ENCODE measurements at regions not wholly inside any gene's neighbourhood (a gene's known extent, or its start where the extent isn't known, plus 50 kb on each side); places are given as distances from the start of the nearest gene placed in this dataset.
A peak's percentile ranks its signal among the peaks of the same experiment; 100 is the strongest.

GRCh38 chr15:31206386-31207181 lies 105.1 kb upstream of the TRPM1 start:
- dilution Hi-C loops (cut with MboI; ENCODE audit: extremely low pct_ligation_motif_present, low sequenced_read_pairs) (loop anchor here (25.0 kb wide), 2 partner anchors 106 to 281 kb away; no protein-coding TSS in a partner anchor), intact Hi-C loops (cut with micrococcal nuclease) (no loop called here)
- BruUV-seq (replicated peaks): no TSS peak
- Histone ChIP-seq H3K27me3 (ENCODE audit: control insufficient read depth in 2 of 2, insufficient read depth in 2 of 2, low read length in 2 of 2) (peaks cover 5 to 12% of the 10 kb centered on the region in 2 experiments), H3K4me2 (ENCODE audit: insufficient read depth, low read length) (no peak overlapping the region), H3K27ac (ENCODE audit: insufficient read depth, low read depth, low read length) (no peak overlapping the region), H3K36me3 (ENCODE audit: control insufficient read depth in 2 of 2, extremely low read depth in 1 of 2, insufficient read depth in 2 of 2, low read length in 2 of 2) (no peaks in the 10 kb centered on the region), H3K9me1 (replicated peaks; ENCODE audit: control insufficient read depth, extremely low read depth, insufficient read depth, low read length) (no peaks in the 10 kb centered on the region), H3K79me2 (ENCODE audit: control insufficient read depth, insufficient read depth, low read length) (no peaks in the 10 kb centered on the region), H3K9me3 (replicated peaks; ENCODE audit: control insufficient read depth, insufficient read depth, low read length) (no peaks in the 10 kb centered on the region), H3K4me1 (ENCODE audit: control insufficient read depth, extremely low read depth, insufficient read depth, low read length) (no peaks in the 10 kb centered on the region), H3K4me3 (replicated peaks in 1 of 3; ENCODE audit: insufficient read depth in 1 of 3, low read depth in 1 of 3, low read length in 3 of 3) (no peak overlapping the region), H2AFZ (ENCODE audit: low read depth, low read length) (no peak overlapping the region), H4K20me1 (replicated peaks; ENCODE audit: control insufficient read depth, extremely low read depth, insufficient read depth, low read length) (no peaks in the 10 kb centered on the region), H3K9ac (replicated peaks; ENCODE audit: extremely low read depth, insufficient read depth, low read length) (no peak overlapping the region)
- DNase-seq (ENCODE audit: low read depth, low spot score) (no peak), FAIRE-seq (no peak)
- ChIA-PET CTCF (interaction anchor here (1.7 to 2.6 kb wide), 4 partner anchors 9 to 284 kb away, joined by 3 to 12 read pairs (median 8); no protein-coding TSS in a partner anchor), POLR2A (no interaction called here)
- TF ChIP-seq JUN (IDR thresholded peaks at IDR 0.05; ENCODE audit: borderline replicate concordance, insufficient read depth, insufficient read length, low read depth) (no peak), POLR2AphosphoS5 (IDR thresholded peaks at IDR 0.05; ENCODE audit: insufficient read depth, low read depth, low read length) (no peak), CTCF (IDR thresholded peaks at IDR 0.05; ENCODE audit: extremely low read depth in 1 of 2, insufficient read depth in 1 of 2, low read depth in 1 of 2, low read length in 2 of 2) (peak in 1 of 2 donors; percentile 13), POLR2A (IDR thresholded peaks at IDR 0.05; ENCODE audit: low read depth, low read length) (no peak)

GRCh38 chr15:31207246-31207645 lies 105.7 kb upstream of the TRPM1 start:
- Histone ChIP-seq H3K27ac (ENCODE audit: insufficient read depth, low read depth, low read length) (no peak overlapping the region), H2AFZ (ENCODE audit: low read depth, low read length) (no peak overlapping the region), H3K4me3 (replicated peaks in 1 of 3; ENCODE audit: insufficient read depth in 1 of 3, low read depth in 1 of 3, low read length in 3 of 3) (no peak overlapping the region), H3K27me3 (ENCODE audit: control insufficient read depth in 2 of 2, insufficient read depth in 2 of 2, low read length in 2 of 2) (peaks cover 5 to 13% of the 10 kb centered on the region in 2 experiments), H3K9me1 (replicated peaks; ENCODE audit: control insufficient read depth, extremely low read depth, insufficient read depth, low read length) (no peaks in the 10 kb centered on the region), H3K9me3 (replicated peaks; ENCODE audit: control insufficient read depth, insufficient read depth, low read length) (no peaks in the 10 kb centered on the region), H3K9ac (replicated peaks; ENCODE audit: extremely low read depth, insufficient read depth, low read length) (no peak overlapping the region), H3K79me2 (ENCODE audit: control insufficient read depth, insufficient read depth, low read length) (no peaks in the 10 kb centered on the region), H3K4me1 (ENCODE audit: control insufficient read depth, extremely low read depth, insufficient read depth, low read length) (no peaks in the 10 kb centered on the region), H3K36me3 (ENCODE audit: control insufficient read depth in 2 of 2, extremely low read depth in 1 of 2, insufficient read depth in 2 of 2, low read length in 2 of 2) (no peaks in the 10 kb centered on the region), H3K4me2 (ENCODE audit: insufficient read depth, low read length) (no peak overlapping the region), H4K20me1 (replicated peaks; ENCODE audit: control insufficient read depth, extremely low read depth, insufficient read depth, low read length) (no peaks in the 10 kb centered on the region)
- TF ChIP-seq FOS (IDR thresholded peaks at IDR 0.05; ENCODE audit: borderline replicate concordance, insufficient read depth, low read length) (no peak), POLR2A (IDR thresholded peaks at IDR 0.05; ENCODE audit: low read depth, low read length) (no peak), JUN (IDR thresholded peaks at IDR 0.05; ENCODE audit: borderline replicate concordance, insufficient read depth, insufficient read length, low read depth) (no peak), GATA2 (IDR thresholded peaks at IDR 0.05; ENCODE audit: insufficient read depth, insufficient read length, low read depth, low read length) (no peak), MYC (IDR thresholded peaks at IDR 0.05; ENCODE audit: low read depth, low read length) (no peak), EZH2 (IDR thresholded peaks at IDR 0.05; ENCODE audit: borderline replicate concordance, low read depth, low read length, severe bottlenecking) (no peak), POLR2AphosphoS5 (IDR thresholded peaks at IDR 0.05; ENCODE audit: insufficient read depth, low read depth, low read length) (no peak), CTCF (IDR thresholded peaks at IDR 0.05; ENCODE audit: extremely low read depth in 1 of 2, insufficient read depth in 1 of 2, low read depth in 1 of 2, low read length in 2 of 2) (no peak), MAX (IDR thresholded peaks at IDR 0.05; ENCODE audit: insufficient read depth, insufficient read length) (no peak)
- DNase-seq (ENCODE audit: low read depth, low spot score) (no peak), FAIRE-seq (no peak)
- no TSS peak for BruUV-seq (replicated peaks)
- intact Hi-C loops (cut with micrococcal nuclease): no loop called here
- POLR2A ChIA-PET: no interaction called here
- CTCF ChIA-PET: interaction anchor here (2.3 kb wide), 1 partner anchor 8 kb away, joined by 7 read pairs; no protein-coding TSS in a partner anchor
- dilution Hi-C loops (cut with MboI; ENCODE audit: extremely low pct_ligation_motif_present, low sequenced_read_pairs): loop anchor here (25.0 kb wide), 2 partner anchors 105 to 280 kb away; no protein-coding TSS in a partner anchor
